ENCODE measurements at regions not wholly inside any gene's neighbourhood (a gene's known extent, or its start where the extent isn't known, plus 50 kb on each side); places are given as distances from the start of the nearest gene placed in this dataset.

GRCh38 chr6:90435207-90435899 lies 138.7 kb upstream of the BACH2 start:
- TF ChIP-seq FOXP2 (optimal IDR thresholded peaks at IDR 0.05; ENCODE audit: borderline replicate concordance, extremely low read depth, extremely low read length, insufficient read depth) (no peak), REST (IDR thresholded peaks at IDR 0.05; ENCODE audit: insufficient read depth in 1 of 2, low read depth in 2 of 2, low read length in 2 of 2) (no peak), SIN3A (IDR thresholded peaks at IDR 0.05; ENCODE audit: borderline replicate concordance, insufficient read depth, low read length) (no peak)

- TF ChIP-seq FOXP2 (optimal IDR thresholded peaks at IDR 0.05; ENCODE audit: borderline replicate concordance, extremely low read depth, extremely low read length, insufficient read depth) = no peak
- no peak for TF ChIP-seq POLR2AphosphoS5 (IDR thresholded peaks at IDR 0.05; ENCODE audit: low read depth, low read length)
- TF ChIP-seq REST (IDR thresholded peaks at IDR 0.05; ENCODE audit: insufficient read depth in 1 of 2, low read depth in 2 of 2, low read length in 2 of 2) = no peak
- TF ChIP-seq TAF1 (IDR thresholded peaks at IDR 0.05; ENCODE audit: borderline replicate concordance, insufficient read depth, low read length) = no peak
- no peak for TF ChIP-seq SIN3A (IDR thresholded peaks at IDR 0.05; ENCODE audit: borderline replicate concordance, insufficient read depth, low read length)
Measured at GRCh38 chr6:90434094-90434493, 137.5 kb upstream of the BACH2 start.

GRCh38 chr6:90432937-90433336 lies 136.3 kb upstream of the BACH2 start:
- TF ChIP-seq FOXP2 (optimal IDR thresholded peaks at IDR 0.05; ENCODE audit: borderline replicate concordance, extremely low read depth, extremely low read length, insufficient read depth) (no peak), TAF1 (IDR thresholded peaks at IDR 0.05; ENCODE audit: borderline replicate concordance, insufficient read depth, low read length) (no peak), POLR2AphosphoS5 (IDR thresholded peaks at IDR 0.05; ENCODE audit: low read depth, low read length) (no peak), REST (IDR thresholded peaks at IDR 0.05; ENCODE audit: insufficient read depth in 1 of 2, low read depth in 2 of 2, low read length in 2 of 2) (no peak), SIN3A (IDR thresholded peaks at IDR 0.05; ENCODE audit: borderline replicate concordance, insufficient read depth, low read length) (no peak)

GRCh38 chr6:90432041-90432775 lies 135.6 kb upstream of the BACH2 start:
- TF ChIP-seq FOXP2 (optimal IDR thresholded peaks at IDR 0.05; ENCODE audit: borderline replicate concordance, extremely low read depth, extremely low read length, insufficient read depth) (no peak), SIN3A (IDR thresholded peaks at IDR 0.05; ENCODE audit: borderline replicate concordance, insufficient read depth, low read length) (no peak), POLR2AphosphoS5 (IDR thresholded peaks at IDR 0.05; ENCODE audit: low read depth, low read length) (no peak), TAF1 (IDR thresholded peaks at IDR 0.05; ENCODE audit: borderline replicate concordance, insufficient read depth, low read length) (no peak), REST (IDR thresholded peaks at IDR 0.05; ENCODE audit: insufficient read depth in 1 of 2, low read depth in 2 of 2, low read length in 2 of 2) (no peak)

All from PFSK-1 (cell line).